ENCODE measurements at regions not wholly inside any gene's neighbourhood (a gene's known extent, or its start where the extent isn't known, plus 50 kb on each side); places are given as distances from the start of the nearest gene placed in this dataset.

- no peak overlapping the region for H3K27ac ChIP-seq (ENCODE audit: low read depth, low read length)
- no peaks in the 10 kb centered on the region for H3K9me3 ChIP-seq (ENCODE audit: control insufficient read depth, insufficient read depth, low read depth, low read length)
- H3K4me3 ChIP-seq (ENCODE audit: low read depth, low read length) = no peak overlapping the region
- no peaks in the 10 kb centered on the region for H3K4me1 ChIP-seq (ENCODE audit: control insufficient read depth, insufficient read depth, low read length)
- H3K36me3 ChIP-seq (ENCODE audit: control insufficient read depth, insufficient read depth, low read length) = no peaks in the 10 kb centered on the region
- H3K9ac ChIP-seq (ENCODE audit: low read length) = no peak overlapping the region
- H3K27me3 ChIP-seq (ENCODE audit: control insufficient read depth, insufficient read depth, low read length) = no peaks in the 10 kb centered on the region
Observed at GRCh38 chr5:105783811-105784210, 1886.9 kb downstream of the EFNA5 start.

DNA sequence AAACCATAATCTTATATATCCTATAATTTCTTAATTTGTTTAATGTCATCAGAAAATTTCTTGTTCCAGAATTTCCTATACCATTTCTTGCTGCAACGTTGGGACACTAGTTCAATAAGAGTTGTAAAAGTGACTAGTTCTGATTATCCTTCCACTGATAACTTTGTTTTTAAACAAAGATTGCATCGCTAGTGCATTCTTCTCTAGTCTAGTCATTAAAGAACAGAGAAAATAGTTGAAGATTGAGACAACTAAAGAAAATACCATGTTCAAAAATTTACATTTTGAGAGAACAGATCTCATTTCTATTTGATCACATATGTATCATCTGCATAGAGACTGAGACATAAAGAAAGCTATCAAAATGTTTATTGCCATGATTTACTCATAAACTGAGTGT is 1888.2 kb downstream of the EFNA5 start:
- Histone ChIP-seq H3K9me3 (ENCODE audit: control insufficient read depth, insufficient read depth, low read depth, low read length) (no peaks in the 10 kb centered on the region), H3K4me1 (ENCODE audit: control insufficient read depth, insufficient read depth, low read length) (no peaks in the 10 kb centered on the region), H3K27ac (ENCODE audit: low read depth, low read length) (no peak overlapping the region), H3K4me3 (ENCODE audit: low read depth, low read length) (no peak overlapping the region), H3K27me3 (ENCODE audit: control insufficient read depth, insufficient read depth, low read length) (no peaks in the 10 kb centered on the region), H3K9ac (ENCODE audit: low read length) (no peak overlapping the region), H3K36me3 (ENCODE audit: control insufficient read depth, insufficient read depth, low read length) (no peaks in the 10 kb centered on the region)

DNA sequence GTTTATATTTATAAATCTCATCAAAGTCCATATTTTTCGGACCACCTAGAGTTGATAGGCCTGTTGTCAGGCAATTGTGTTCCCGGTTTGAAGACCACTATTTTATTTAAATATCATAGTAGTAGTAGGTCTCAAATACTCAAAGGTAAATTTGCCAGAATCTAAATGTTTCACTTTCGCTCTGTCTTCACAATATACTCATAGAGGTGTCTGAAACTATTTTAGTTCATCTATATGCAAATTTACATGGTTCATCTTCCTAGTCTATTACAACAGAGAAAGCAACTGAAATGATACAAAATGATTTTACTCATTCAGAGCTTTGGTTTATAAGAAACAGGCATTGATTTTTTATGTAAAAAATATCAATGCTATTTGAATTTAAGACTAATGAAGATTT is 1897.5 kb downstream of the EFNA5 start:
- Histone ChIP-seq H3K36me3 (ENCODE audit: control insufficient read depth, insufficient read depth, low read length) (no peaks in the 10 kb centered on the region), H3K27me3 (ENCODE audit: control insufficient read depth, insufficient read depth, low read length) (no peaks in the 10 kb centered on the region), H3K27ac (ENCODE audit: low read depth, low read length) (no peak overlapping the region), H3K9ac (ENCODE audit: low read length) (no peak overlapping the region), H3K4me3 (ENCODE audit: low read depth, low read length) (no peak overlapping the region), H3K9me3 (ENCODE audit: control insufficient read depth, insufficient read depth, low read depth, low read length) (no peaks in the 10 kb centered on the region), H3K4me1 (ENCODE audit: control insufficient read depth, insufficient read depth, low read length) (no peaks in the 10 kb centered on the region)

GRCh38 chr5:105767267-105767666 is 1903.5 kb downstream of the EFNA5 start:
- Histone ChIP-seq H3K27me3 (ENCODE audit: control insufficient read depth, insufficient read depth, low read length) (no peaks in the 10 kb centered on the region), H3K4me3 (ENCODE audit: low read depth, low read length) (no peak overlapping the region), H3K9ac (ENCODE audit: low read length) (no peak overlapping the region), H3K27ac (ENCODE audit: low read depth, low read length) (no peak overlapping the region), H3K4me1 (ENCODE audit: control insufficient read depth, insufficient read depth, low read length) (no peaks in the 10 kb centered on the region), H3K9me3 (ENCODE audit: control insufficient read depth, insufficient read depth, low read depth, low read length) (peaks cover 19% of the 10 kb centered on the region), H3K36me3 (ENCODE audit: control insufficient read depth, insufficient read depth, low read length) (no peaks in the 10 kb centered on the region)

- Histone ChIP-seq H3K9me3 (ENCODE audit: control insufficient read depth, insufficient read depth, low read depth, low read length) (peaks cover 39% of the 10 kb centered on the region), H3K27ac (ENCODE audit: low read depth, low read length) (no peak overlapping the region), H3K27me3 (ENCODE audit: control insufficient read depth, insufficient read depth, low read length) (no peaks in the 10 kb centered on the region), H3K9ac (ENCODE audit: low read length) (no peak overlapping the region), H3K4me1 (ENCODE audit: control insufficient read depth, insufficient read depth, low read length) (no peaks in the 10 kb centered on the region), H3K36me3 (ENCODE audit: control insufficient read depth, insufficient read depth, low read length) (no peaks in the 10 kb centered on the region), H3K4me3 (ENCODE audit: low read depth, low read length) (no peak overlapping the region)
Observed at GRCh38 chr5:105762728-105763127, 1908.0 kb downstream of the EFNA5 start.

DNA sequence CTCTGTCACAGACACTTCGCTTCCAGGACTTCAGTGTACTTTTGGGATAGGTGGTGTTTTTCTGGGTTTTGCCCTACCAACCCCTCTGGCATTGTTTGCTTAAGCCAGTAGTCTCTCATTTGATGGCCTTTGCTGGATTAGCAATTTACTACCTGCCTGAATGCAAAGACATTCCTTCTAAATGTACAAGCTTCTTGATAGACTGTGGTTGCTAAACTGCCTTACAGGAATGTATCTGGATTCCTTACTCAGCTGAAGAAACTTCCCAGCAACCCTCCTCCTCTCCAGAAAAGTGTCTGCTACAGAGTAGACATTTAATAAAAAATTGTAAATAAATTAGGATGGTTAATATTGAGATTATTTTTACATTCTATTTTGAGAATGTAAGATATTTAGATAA is 1916.7 kb downstream of the EFNA5 start:
- H3K4me1 ChIP-seq (ENCODE audit: control insufficient read depth, insufficient read depth, low read length) = no peaks in the 10 kb centered on the region
- H3K4me3 ChIP-seq (ENCODE audit: low read depth, low read length) = no peak overlapping the region
- no peak overlapping the region for H3K9ac ChIP-seq (ENCODE audit: low read length)
- H3K9me3 ChIP-seq (ENCODE audit: control insufficient read depth, insufficient read depth, low read depth, low read length) = no peaks in the 10 kb centered on the region; the same call in 1 of the 2 replicates
- no peaks in the 10 kb centered on the region for H3K27me3 ChIP-seq (ENCODE audit: control insufficient read depth, insufficient read depth, low read length)
- no peak overlapping the region for H3K27ac ChIP-seq (ENCODE audit: low read depth, low read length)
- H3K36me3 ChIP-seq (ENCODE audit: control insufficient read depth, insufficient read depth, low read length) = no peaks in the 10 kb centered on the region

DNA sequence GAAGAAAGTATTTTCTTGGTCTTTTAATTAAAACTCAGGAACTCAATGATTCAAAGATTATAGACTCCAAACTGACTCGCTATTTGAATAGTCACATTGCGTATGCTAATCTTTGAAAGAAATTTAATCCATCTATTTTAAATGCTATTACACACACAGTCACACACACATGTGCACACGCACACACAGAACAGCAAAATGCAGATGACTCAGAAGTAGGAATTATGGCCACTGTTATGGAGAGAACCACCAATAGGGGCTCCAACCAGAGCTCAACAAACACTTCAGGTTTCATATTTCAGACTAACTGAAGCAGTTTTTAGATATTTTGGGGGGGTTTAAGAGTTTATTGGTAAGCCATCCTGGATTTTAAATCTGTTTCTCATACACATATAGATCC is 1917.9 kb downstream of the EFNA5 start:
- Histone ChIP-seq H3K36me3 (ENCODE audit: control insufficient read depth, insufficient read depth, low read length) (no peaks in the 10 kb centered on the region), H3K9me3 (ENCODE audit: control insufficient read depth, insufficient read depth, low read depth, low read length) (no peaks in the 10 kb centered on the region), H3K4me1 (ENCODE audit: control insufficient read depth, insufficient read depth, low read length) (no peaks in the 10 kb centered on the region), H3K27me3 (ENCODE audit: control insufficient read depth, insufficient read depth, low read length) (no peaks in the 10 kb centered on the region), H3K4me3 (ENCODE audit: low read depth, low read length) (no peak overlapping the region), H3K9ac (ENCODE audit: low read length) (no peak overlapping the region), H3K27ac (ENCODE audit: low read depth, low read length) (no peak overlapping the region)

DNA sequence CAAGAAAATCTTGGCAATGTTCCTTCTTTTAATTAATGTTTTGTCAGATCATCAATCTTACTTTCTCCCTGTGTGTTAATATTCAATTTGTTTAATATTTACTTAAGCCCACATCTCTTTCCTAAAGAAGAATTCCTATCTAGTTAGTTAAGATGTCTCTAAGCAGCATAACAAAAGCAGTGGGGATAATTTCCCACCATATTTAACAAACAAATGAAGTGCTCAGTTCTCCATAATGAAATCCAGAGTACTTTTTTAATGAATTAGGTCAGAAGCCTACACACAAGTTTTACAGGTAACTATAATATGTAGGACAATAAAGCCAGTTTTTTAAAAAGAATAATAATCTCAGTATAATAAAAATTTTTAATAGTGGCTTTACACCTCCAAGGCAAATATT is 1918.8 kb downstream of the EFNA5 start:
- Histone ChIP-seq H3K9me3 (ENCODE audit: control insufficient read depth, insufficient read depth, low read depth, low read length) (no peaks in the 10 kb centered on the region), H3K9ac (ENCODE audit: low read length) (no peak overlapping the region), H3K4me1 (ENCODE audit: control insufficient read depth, insufficient read depth, low read length) (no peaks in the 10 kb centered on the region), H3K4me3 (ENCODE audit: low read depth, low read length) (no peak overlapping the region), H3K36me3 (ENCODE audit: control insufficient read depth, insufficient read depth, low read length) (no peaks in the 10 kb centered on the region), H3K27ac (ENCODE audit: low read depth, low read length) (no peak overlapping the region), H3K27me3 (ENCODE audit: control insufficient read depth, insufficient read depth, low read length) (no peaks in the 10 kb centered on the region)

GRCh38 chr5:105745111-105745510 is 1925.6 kb downstream of the EFNA5 start:
- Histone ChIP-seq H3K4me3 (ENCODE audit: low read depth, low read length) (no peak overlapping the region), H3K36me3 (ENCODE audit: control insufficient read depth, insufficient read depth, low read length) (no peaks in the 10 kb centered on the region), H3K27ac (ENCODE audit: low read depth, low read length) (no peak overlapping the region), H3K4me1 (ENCODE audit: control insufficient read depth, insufficient read depth, low read length) (no peaks in the 10 kb centered on the region), H3K27me3 (ENCODE audit: control insufficient read depth, insufficient read depth, low read length) (no peaks in the 10 kb centered on the region), H3K9ac (ENCODE audit: low read length) (no peak overlapping the region), H3K9me3 (ENCODE audit: control insufficient read depth, insufficient read depth, low read depth, low read length) (no peaks in the 10 kb centered on the region)

DNA sequence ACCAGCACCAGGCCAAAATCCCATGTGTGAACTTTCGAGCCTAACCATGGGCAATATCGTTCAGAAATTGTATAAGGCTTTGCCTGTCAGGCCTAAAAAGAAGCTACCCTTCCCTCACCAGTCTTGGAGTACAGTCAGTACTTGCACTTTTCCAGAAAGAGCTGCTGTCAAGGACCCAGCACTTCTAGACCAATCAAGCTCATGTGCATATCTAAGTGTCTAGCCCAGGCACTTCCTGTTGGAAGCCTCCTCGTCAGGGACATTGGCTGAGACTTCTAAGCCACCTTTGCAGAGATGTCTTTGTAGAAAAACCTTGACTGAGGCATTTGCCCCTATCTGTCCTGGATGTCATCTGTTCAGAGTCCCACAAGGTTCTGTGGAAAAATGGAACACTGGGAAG is 1930.5 kb downstream of the EFNA5 start:
- H3K27me3 ChIP-seq (ENCODE audit: control insufficient read depth, insufficient read depth, low read length) = no peaks in the 10 kb centered on the region
- no peak overlapping the region for H3K4me3 ChIP-seq (ENCODE audit: low read depth, low read length)
- no peaks in the 10 kb centered on the region for H3K36me3 ChIP-seq (ENCODE audit: control insufficient read depth, insufficient read depth, low read length)
- no peak overlapping the region for H3K9ac ChIP-seq (ENCODE audit: low read length)
- H3K27ac ChIP-seq (ENCODE audit: low read depth, low read length) = no peak overlapping the region
- no peaks in the 10 kb centered on the region for H3K4me1 ChIP-seq (ENCODE audit: control insufficient read depth, insufficient read depth, low read length)
- H3K9me3 ChIP-seq (ENCODE audit: control insufficient read depth, insufficient read depth, low read depth, low read length) = no peaks in the 10 kb centered on the region

DNA sequence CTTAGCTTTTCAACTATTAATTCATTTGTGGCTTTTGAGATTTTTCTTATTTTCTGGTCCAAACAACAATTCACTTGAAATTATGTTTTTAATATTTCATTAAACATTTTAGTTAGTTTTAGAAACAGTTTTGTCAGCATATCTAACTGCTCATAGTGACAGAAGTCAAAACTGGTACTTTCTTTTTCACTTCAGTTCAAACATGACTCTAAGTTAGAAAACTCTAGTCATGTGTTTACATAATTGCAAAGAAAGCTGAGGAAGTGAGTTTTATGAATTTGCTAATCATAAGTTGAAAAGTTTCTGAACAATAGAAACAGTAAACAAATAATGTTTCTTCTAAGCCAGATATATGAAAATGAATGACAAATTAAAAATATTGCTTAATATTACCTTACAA is 1931.0 kb downstream of the EFNA5 start:
- H3K9me3 ChIP-seq (ENCODE audit: control insufficient read depth, insufficient read depth, low read depth, low read length) = no peaks in the 10 kb centered on the region
- no peak overlapping the region for H3K9ac ChIP-seq (ENCODE audit: low read length)
- H3K4me3 ChIP-seq (ENCODE audit: low read depth, low read length) = no peak overlapping the region

DNA sequence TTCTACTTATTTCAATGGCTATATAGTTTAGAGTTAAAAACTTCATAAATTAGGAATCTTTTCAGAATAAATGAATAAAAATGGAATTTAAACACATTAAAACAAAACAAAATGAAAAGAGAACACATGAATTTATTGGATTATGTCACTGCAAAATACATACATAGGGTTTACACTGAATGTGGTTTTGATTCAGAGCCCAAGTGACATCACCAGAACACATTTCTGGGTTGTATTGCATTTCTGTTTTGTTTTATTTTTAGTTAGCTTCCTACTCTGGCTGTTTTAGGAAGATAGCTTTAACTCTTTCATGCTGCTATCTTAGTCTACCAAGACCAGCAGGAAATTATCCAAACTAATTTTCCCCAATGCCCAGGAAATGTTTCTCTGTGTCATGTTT is 1935.0 kb downstream of the EFNA5 start:
- no peak overlapping the region for H3K27ac ChIP-seq (ENCODE audit: low read depth, low read length)
- no peaks in the 10 kb centered on the region for H3K4me1 ChIP-seq (ENCODE audit: control insufficient read depth, insufficient read depth, low read length)
- H3K36me3 ChIP-seq (ENCODE audit: control insufficient read depth, insufficient read depth, low read length) = no peaks in the 10 kb centered on the region
- H3K4me3 ChIP-seq (ENCODE audit: low read depth, low read length) = no peak overlapping the region
- H3K27me3 ChIP-seq (ENCODE audit: control insufficient read depth, insufficient read depth, low read length) = no peaks in the 10 kb centered on the region
- no peaks in the 10 kb centered on the region for H3K9me3 ChIP-seq (ENCODE audit: control insufficient read depth, insufficient read depth, low read depth, low read length)
- H3K9ac ChIP-seq (ENCODE audit: low read length) = no peak overlapping the region

More for the DNA sequence above, 1931.0 kb downstream of the EFNA5 start:
- H3K27me3 ChIP-seq (ENCODE audit: control insufficient read depth, insufficient read depth, low read length) = no peaks in the 10 kb centered on the region
- no peaks in the 10 kb centered on the region for H3K36me3 ChIP-seq (ENCODE audit: control insufficient read depth, insufficient read depth, low read length)
- no peak overlapping the region for H3K27ac ChIP-seq (ENCODE audit: low read depth, low read length)
- H3K4me1 ChIP-seq (ENCODE audit: control insufficient read depth, insufficient read depth, low read length) = no peaks in the 10 kb centered on the region

Data from HUES6 (cell line).